Ramos (cell line): ENCODE measurements at regions not wholly inside any gene's neighbourhood (a gene's known extent, or its start where the extent isn't known, plus 50 kb on each side); places are given as distances from the start of the nearest gene placed in this dataset.
"Not testable (repeated sequence)": the region's sequence is repeated elsewhere in the genome, so short reads cannot be mapped to it uniquely, and the experiment has no call there.

Experiments
- in situ Hi-C: fragments of 300-500 bp; cut with MboI; formaldehyde crosslinking; loops from one replicate; pipeline ENCODE4 v1.14.3; 2022; ENCODE audit warnings: low sequenced_read_pairs; ENCODE audit not compliant: unreplicated experiment

- in situ Hi-C loops = no loop called here
Measured at GRCh38 chr7:120170834-120171233, 102.1 kb upstream of the KCND2 start.

- in situ Hi-C loops = no loop called here
Measured at GRCh38 chr7:120171406-120171805, 101.6 kb upstream of the KCND2 start.

DNA sequence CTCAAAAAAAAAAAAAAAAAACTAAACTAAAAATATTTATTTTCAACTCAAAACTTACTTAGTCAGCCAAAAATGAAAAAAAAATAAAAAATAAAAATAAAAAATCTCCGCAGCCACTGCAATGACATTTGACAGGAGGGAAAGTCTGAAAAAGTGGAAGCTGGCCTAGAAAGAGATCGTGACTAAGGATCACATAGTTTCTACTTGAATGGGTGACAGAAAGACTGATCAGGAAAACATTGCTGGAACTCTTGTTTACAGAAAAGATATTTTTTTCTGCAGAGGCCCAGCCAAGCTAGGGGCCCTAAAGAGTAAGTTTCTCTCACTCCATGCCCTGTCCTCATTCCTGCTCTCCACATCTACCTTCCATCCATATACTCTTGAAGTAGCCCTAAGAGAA, 92.8 kb upstream of the KCND2 start:
- in situ Hi-C loops = no loop called here

DNA sequence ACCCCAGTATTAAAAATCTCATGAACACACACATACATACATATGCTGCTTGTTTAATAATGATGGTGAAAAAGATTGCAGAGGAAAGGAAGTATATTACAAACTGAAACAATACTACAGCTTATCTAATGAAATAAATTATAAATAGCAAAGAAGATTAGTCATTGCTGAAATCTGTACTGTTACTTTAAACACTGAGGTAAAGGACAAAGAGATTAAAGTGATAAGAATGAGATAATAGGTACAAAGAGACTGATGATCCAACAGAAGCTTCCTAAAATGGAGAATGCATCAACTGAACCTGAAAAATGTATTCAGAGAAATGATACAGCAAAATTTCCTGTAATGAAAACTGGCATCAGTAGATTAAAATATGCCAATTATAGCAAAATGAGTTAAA, 91.5 kb upstream of the KCND2 start:
- in situ Hi-C loops = no loop called here

DNA sequence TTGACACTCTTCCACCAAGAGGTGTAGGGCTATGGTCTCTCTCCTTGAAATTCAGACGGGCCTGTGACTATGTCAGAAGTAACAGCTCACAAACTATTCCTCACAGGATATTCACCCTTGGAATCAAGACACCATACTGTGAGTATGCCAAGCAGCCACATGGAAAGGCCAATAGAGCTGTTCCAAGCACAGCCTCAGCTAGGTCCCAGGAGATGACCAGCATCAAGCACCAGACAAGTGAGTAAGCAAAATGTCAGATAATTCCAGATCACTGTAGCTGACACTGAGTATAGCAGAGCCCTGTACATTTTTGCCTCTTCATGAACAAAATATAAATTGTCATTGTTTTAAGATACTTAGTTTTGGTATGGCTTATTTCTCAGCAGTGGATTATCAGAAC, 88.1 kb upstream of the KCND2 start:
- in situ Hi-C loops = no loop called here

- in situ Hi-C loops = no loop called here
Measured at GRCh38 chr7:120185940-120186682, 86.9 kb upstream of the KCND2 start.

GRCh38 chr7:120186688-120187087, 86.3 kb upstream of the KCND2 start:
- in situ Hi-C loops = no loop called here

GRCh38 chr7:120189623-120190022, 83.4 kb upstream of the KCND2 start:
- in situ Hi-C loops = no loop called here

DNA sequence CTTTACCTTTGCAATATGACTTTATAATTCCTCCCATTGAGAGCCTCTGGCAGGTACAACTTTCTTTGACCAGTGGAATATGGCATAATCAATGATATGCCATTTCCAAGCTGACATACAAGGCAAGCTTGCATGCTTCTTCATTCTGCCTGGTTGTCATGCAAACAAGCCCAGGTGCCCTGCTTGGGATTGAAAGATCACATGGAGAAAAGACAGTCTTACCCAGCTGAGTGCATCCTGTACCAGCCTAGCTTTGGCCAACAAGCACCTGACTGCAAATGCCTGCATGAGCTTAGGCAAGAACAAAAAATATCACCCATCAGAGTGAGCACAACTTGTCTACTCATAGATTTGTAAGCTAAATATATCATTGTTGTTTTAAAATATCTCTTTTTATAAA, 82.9 kb upstream of the KCND2 start:
- in situ Hi-C loops = no loop called here

GRCh38 chr7:120190566-120190965, 82.4 kb upstream of the KCND2 start:
- in situ Hi-C loops = no loop called here

GRCh38 chr7:120191423-120191822, 81.6 kb upstream of the KCND2 start:
- in situ Hi-C loops = not testable (repeated sequence)

DNA sequence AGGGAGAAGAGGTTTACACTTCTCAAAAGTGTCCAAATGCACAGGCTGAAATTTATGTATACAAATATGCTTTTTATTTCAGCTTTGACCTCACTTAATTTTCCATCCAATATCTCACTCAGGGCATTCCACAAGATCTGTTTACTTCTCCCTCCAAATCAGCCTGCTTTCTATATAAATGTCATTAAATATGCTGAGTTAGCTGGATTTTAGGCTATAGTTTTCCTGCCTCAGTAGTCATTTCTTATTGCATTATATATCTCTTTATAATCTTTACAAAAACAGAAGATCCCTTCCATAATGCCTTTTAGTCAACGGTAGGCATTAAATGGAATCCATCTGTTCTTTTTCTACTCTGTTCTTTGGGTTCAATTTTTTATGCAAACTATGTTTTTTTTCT, 71.7 kb upstream of the KCND2 start:
- in situ Hi-C loops = no loop called here

DNA sequence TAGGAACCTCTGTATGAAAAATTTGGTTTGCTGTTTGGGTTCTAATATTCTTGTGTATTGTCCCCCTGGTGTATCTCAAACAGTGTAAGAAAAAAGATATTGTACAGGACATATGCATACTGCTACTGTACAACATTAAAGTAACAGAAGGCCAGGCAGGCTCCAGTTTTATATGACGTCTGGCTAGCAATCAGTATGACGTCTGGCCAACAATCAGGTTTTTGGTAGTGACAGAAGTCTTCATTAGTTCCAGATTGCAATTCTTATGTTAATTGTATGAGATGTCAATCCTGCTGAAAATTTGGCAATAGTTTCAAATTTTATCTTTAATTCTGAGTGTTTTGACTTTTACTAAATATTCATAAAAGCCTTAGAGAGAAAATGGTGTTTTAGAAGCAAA, 67.9 kb upstream of the KCND2 start:
- in situ Hi-C loops = no loop called here

GRCh38 chr7:120207037-120207436, 65.9 kb upstream of the KCND2 start:
- in situ Hi-C loops = no loop called here

DNA sequence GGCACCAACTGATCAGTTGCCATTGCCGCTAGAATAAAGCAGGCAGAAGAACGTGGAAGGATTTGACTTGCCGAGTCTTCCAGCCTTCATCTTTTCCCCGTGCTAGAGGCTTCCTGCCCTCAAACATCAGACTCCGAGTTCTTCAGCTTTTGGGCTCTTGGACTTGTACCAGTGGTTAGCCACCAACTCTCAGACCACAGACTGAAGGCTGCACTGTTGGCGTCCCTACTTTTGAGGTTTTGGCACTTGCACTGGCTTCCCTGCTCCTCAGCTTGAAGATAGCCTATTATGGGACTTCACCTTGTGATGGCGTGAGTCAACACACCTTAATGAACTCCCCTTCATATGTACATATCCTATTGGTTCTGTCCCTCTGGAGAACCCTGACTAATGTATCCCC, 57.3 kb upstream of the KCND2 start:
- in situ Hi-C loops = no loop called here

DNA sequence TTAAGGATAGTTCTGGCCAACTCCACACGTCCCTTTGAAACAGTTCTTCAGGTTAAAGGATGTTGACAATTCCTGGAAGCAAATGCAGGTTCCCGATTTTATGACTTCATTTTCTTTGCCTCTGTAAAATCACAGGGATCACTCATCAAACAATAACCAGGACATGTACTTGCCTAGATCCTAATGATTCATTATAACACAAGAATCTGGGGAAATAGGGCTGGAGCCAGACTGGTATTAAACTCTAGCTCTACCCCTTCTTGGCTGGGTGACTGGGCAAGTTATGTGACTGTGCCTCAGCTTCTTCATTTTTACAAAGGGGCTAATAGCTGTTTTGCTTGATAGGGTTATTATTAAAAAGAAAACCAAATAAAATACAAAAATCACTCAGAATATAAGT, 56.0 kb upstream of the KCND2 start:
- in situ Hi-C loops = no loop called here

- in situ Hi-C loops = no loop called here
Measured at GRCh38 chr7:120218712-120219111, 54.3 kb upstream of the KCND2 start.

DNA sequence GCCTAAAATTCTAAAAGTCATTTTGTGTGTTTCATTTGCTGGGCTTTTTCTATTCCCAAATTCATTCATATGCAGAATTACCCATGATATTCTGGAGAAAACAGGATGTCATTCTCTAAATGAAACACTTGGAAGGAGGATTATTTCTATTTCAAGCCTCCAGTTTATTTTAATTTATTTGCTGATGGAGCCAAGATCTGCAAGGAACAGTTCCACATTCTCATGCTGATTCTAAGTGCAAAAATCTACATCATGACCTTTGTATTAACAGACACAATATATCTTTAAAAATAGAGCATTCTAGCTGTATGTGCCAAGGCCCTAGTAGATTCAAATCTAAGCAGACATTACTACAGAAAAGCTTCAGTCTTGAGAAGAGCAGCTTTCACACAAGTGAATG, 51.3 kb upstream of the KCND2 start:
- in situ Hi-C loops = no loop called here
